HG03442 (cell line): ENCODE measurements at regions not wholly inside any gene's neighbourhood (a gene's known extent, or its start where the extent isn't known, plus 50 kb on each side); places are given as distances from the start of the nearest gene placed in this dataset.

Experiments used
- ATAC-seq: cut with Tn5 transposase; IDR thresholded peaks from one replicate; pipeline ENCODE4 v1.9.1; 2021; ENCODE audit warnings: mild to moderate bottlenecking, moderate library complexity; ENCODE audit not compliant: unreplicated experiment

- ATAC-seq: no peak
Measured at GRCh38 chr12:115474539-115475353, 790.8 kb upstream of the TBX3 start.

- ATAC-seq: no peak
Measured at GRCh38 chr12:115473257-115473956, 789.4 kb upstream of the TBX3 start.

DNA sequence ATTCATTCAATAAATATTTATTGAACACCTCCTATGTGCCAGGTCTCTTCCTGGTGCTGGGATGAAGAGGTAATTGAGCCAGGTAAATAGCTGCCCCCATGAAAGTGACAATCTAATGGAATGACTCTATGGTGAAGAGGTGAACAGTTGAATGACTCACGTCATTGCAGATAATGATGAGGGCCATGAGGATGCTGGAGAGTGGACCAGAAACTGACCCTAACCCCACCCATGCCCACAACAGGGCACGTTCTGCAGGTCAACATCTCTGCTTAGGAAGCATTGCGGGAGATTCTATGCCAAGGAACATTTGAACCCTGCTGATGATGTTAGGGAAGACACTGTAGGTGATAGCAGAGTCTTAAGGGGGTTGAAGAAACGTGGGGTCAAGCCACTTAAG, 788.9 kb upstream of the TBX3 start:
- no peak for ATAC-seq

DNA sequence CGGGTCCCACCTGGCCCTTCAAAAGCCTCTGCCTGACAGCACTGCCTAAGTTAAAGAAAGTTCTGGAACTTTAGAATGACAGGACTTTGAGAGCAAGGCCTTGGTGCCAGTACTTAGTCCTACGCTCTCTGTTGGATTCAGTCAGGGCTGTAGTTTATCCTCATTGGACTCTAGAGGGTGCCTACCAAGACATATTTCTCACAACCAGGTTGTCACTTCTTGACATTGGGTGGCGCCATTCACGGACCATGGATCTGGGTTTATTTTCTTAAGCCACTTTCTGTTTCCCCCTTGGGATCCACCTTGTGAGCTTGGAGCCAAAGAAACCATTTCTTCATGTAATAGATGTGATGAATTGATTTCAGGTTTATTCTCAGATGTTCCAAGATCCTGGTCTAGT, 787.0 kb upstream of the TBX3 start:
- ATAC-seq: no peak

GRCh38 chr12:115470526-115470925, 786.6 kb upstream of the TBX3 start:
- no peak for ATAC-seq

- ATAC-seq: no peak
Measured at GRCh38 chr12:115468087-115468510, 784.1 kb upstream of the TBX3 start.

DNA sequence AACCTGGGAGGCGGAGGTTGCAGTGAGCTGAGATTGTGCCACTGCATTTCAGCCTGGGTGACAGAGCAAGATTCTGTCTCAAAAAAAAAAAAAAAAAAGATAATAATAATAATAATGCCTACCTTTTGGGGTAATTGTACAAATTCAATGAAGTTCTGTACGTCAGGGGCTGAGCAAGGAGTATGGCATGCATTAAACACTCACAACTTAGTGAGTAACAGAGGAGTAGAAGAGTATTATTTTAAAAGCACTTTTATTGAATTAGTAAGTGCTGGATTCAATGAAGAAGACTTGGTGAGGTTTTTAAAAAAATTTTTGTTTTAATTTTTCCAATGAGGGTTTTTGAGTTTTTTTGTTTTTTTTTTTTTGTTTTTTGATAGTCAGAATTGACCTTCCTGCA, 783.6 kb upstream of the TBX3 start:
- no peak for ATAC-seq

- ATAC-seq: no peak
Measured at GRCh38 chr12:115466076-115466475, 782.1 kb upstream of the TBX3 start.

DNA sequence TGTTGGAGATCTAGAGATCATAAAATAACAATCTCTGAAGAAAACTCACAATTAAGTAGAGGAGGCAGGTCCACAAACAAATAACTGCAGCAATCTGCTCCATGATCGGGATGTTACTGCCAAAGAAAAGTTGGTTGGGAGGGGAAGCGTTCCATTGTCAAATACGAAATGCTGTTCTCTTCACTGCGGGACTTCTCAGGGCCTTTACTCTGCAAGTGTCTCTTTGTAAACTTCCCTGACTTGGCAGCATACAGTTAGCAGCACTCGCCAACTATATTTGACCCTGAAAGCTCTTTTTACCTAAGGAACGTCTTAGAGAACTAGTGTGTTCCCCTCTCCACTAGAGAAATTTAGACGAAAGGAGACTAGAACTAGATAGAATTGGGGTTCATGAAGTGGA, 780.7 kb upstream of the TBX3 start:
- no peak for ATAC-seq

DNA sequence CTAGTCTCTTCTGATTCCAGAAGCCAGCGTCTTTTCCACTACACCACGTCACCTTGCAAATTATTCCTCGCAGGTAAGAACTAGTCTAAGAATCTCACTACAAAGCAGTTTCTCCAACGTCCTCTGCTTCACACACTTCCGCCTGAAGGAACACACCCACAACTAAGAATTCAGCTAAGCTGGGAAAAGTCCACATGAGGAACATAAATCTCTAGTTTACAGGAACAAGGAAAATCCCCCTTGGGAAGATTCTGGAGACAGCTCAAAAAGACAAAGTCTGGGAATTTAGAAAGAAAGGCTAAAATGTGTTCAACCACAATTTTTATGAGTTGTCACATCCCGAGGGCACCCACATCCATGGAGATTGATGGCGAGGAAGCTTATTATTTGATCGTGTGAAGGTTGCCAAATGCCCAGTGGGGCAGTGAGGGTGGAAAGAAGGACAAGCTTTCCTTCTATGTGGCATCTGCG, 780.2 kb upstream of the TBX3 start:
- ATAC-seq: no peak

DNA sequence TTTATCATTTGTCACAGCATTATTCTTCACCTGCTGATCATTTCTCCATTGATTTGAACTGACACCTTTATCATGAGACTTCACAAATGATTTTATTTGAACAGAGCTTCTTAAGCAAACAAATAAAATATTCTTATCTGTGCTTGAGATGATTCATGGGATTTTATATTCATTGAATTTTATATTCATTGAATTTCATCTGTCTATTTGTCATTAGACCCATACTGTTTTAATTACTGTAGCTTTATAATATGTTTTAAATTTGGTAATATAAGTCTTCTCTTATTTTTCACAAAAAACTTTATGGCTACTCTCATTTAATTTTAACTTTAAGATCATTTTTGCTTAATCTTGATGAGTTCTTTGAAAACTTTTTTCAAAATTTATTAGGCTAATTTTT, 777.4 kb upstream of the TBX3 start:
- ATAC-seq: no peak

- no peak for ATAC-seq
Measured at GRCh38 chr12:115457798-115458197, 773.8 kb upstream of the TBX3 start.

DNA sequence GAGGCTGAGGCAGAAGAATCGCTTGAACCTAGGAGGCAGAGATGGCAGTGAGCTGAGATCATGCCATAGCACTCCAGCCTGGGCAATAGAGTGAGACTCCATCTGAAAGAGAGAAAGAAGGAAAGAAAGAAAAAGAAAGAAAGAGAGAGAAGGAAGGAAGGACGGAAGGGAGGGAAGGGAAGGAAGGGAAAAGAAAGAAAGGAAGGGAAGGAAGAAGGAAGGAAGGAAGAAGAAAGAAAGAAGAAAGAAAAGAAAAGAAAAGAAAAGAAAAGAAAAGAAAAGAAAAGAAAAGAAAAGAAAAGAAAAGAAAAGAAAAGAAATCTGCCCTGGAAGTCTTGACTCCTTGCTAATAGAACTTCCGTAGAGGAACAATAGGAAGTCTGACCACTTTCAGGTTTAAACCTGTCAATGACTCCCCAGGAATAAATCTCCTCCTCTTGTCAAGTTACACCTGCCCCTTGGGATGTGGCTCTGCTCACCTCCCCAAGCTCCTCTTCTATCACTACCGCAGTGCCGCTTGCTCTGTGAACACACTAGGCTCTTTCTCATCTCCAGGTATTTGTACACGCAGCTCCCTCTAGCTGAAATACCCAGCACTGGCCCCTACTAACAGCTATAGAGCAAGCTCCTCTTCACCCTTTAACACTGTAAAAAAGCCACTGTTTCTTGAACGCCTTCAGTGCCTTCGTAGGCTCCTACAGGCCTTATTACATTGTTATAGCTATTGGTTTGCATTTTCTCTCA, 773.1 kb upstream of the TBX3 start:
- ATAC-seq: no peak

DNA sequence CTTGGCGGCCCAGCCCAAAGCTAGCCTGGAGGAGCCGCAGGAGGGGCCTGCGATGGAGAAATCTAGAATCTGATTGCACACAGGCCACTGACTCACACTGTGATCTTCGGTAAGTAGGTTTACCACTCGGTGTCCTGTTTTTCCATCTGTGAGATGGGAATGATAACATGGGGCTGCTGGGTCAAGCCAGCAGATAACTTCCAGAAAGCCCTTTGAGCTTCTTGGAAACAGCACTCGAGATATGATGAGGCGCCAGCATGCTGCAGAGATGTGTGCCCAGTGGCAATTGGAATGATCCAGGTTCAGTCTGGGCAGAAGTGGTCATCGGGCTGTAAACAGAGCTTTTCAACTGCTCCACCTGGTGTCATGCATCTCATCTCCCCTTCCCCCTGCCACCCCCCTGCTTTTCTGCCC, 771.3 kb upstream of the TBX3 start:
- no peak for ATAC-seq

DNA sequence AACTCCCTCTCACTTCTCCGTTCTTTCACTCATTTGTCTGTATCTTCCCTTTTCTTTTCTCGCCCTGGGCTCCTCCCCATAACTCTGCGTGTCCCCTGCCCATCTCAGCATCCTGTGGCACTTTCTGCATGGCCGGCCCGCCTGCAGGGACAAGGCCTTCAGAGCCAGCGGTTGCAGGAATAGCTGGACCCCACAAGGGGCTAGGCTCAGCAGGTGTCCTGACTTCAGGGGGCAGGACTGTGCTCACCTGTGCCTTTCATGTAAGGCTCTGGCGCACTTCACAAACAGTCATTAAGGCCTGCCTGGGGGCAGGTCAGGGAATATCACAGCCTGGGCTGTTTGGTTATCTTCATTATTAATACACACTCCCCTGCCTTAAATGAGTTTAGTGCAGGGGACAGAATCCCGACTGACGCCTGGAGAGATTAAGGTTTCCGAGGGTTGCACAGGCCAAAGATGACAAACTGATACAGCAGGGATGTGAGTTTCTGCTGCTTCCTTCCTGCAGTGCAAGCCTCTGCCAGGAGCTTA, 768.8 kb upstream of the TBX3 start:
- ATAC-seq: no peak

- ATAC-seq: no peak
Measured at GRCh38 chr12:115451780-115452736, 768.1 kb upstream of the TBX3 start.

DNA sequence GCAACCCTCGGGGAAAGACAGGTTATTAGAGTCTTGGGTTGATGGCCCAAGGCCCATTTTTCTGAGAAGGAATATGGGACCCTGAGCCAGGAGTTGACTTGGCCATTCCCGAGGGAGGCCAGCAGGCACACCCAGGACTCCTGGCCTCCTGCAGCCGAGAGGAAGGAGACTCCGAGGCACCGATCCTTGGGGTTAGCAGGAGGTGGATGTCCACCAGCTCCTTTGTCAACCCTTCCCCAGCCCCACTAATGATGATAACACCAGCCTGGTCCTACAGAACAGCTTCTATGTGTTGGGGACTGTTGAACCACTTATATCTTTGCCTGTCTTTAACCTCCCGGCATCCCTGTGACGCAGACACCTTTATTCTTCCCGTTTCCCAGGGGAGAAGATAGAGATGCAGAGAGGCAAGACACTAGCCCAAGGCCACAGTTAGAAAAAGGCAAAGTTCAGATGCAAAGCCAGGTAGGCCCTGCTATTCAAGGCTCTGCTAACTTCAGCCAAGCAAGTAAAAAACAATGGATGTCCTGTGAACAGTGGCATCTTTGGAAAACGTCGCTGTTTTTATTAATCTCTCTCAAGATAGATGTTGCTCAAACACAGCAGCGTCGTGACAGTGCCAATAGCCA, 767.3 kb upstream of the TBX3 start:
- no peak for ATAC-seq

GRCh38 chr12:115450710-115451109, 766.7 kb upstream of the TBX3 start:
- no peak for ATAC-seq

GRCh38 chr12:115450017-115450416, 766.0 kb upstream of the TBX3 start:
- no peak for ATAC-seq

GRCh38 chr12:115449526-115449925, 765.6 kb upstream of the TBX3 start:
- ATAC-seq: no peak
